ENCODE measurements at regions not wholly inside any gene's neighbourhood (a gene's known extent, or its start where the extent isn't known, plus 50 kb on each side); places are given as distances from the start of the nearest gene placed in this dataset.

GRCh38 chr2:152874955-152875354, 156.5 kb downstream of the ARL6IP6 start:
- no peak overlapping the region for H3K27ac ChIP-seq
- H3K4me1 ChIP-seq (ENCODE audit: low read depth, poor library complexity, severe bottlenecking) = no peaks in the 10 kb centered on the region
- no peaks in the 10 kb centered on the region for H4K20me1 ChIP-seq (ENCODE audit: insufficient read depth)
- no peaks in the 10 kb centered on the region for H3K27me3 ChIP-seq (ENCODE audit: insufficient read depth, low read depth)
- H3K79me2 ChIP-seq (ENCODE audit: insufficient read depth, low read depth) = no peaks in the 10 kb centered on the region
- TF ChIP-seq CTCF (conservative IDR thresholded peaks at IDR 0.05; ENCODE audit: low read depth, low read length) = no peak
- H3K4me3 ChIP-seq (IDR thresholded peaks at IDR 0.05; ENCODE audit: insufficient read depth, low read depth, low read length) = no peak overlapping the region
- no peak overlapping the region for H3K4me2 ChIP-seq
- H2AFZ ChIP-seq (ENCODE audit: low read depth) = no peak overlapping the region
- no peak overlapping the region for H3K9ac ChIP-seq
- no peaks in the 10 kb centered on the region for H3K36me3 ChIP-seq (ENCODE audit: insufficient read depth)

GRCh38 chr2:152870239-152870638, 151.8 kb downstream of the ARL6IP6 start:
- Histone ChIP-seq H3K36me3 (ENCODE audit: insufficient read depth) (no peaks in the 10 kb centered on the region), H3K9ac (no peak overlapping the region), H3K79me2 (ENCODE audit: insufficient read depth, low read depth) (no peaks in the 10 kb centered on the region), H3K4me2 (no peak overlapping the region), H4K20me1 (ENCODE audit: insufficient read depth) (no peaks in the 10 kb centered on the region), H3K27me3 (ENCODE audit: insufficient read depth, low read depth) (no peaks in the 10 kb centered on the region), H3K4me1 (ENCODE audit: low read depth, poor library complexity, severe bottlenecking) (no peaks in the 10 kb centered on the region), H3K4me3 (IDR thresholded peaks at IDR 0.05; ENCODE audit: insufficient read depth, low read depth, low read length) (no peak overlapping the region), H2AFZ (ENCODE audit: low read depth) (no peak overlapping the region), H3K27ac (no peak overlapping the region)
- TF ChIP-seq CTCF (conservative IDR thresholded peaks at IDR 0.05; ENCODE audit: low read depth, low read length) = no peak

- no peaks in the 10 kb centered on the region for H3K4me1 ChIP-seq (ENCODE audit: low read depth, poor library complexity, severe bottlenecking)
- no peaks in the 10 kb centered on the region for H3K27me3 ChIP-seq (ENCODE audit: insufficient read depth, low read depth)
- H3K27ac ChIP-seq = no peak overlapping the region
- H4K20me1 ChIP-seq (ENCODE audit: insufficient read depth) = no peaks in the 10 kb centered on the region
- no peak overlapping the region for H3K9ac ChIP-seq
- H3K36me3 ChIP-seq (ENCODE audit: insufficient read depth) = no peaks in the 10 kb centered on the region
- TF ChIP-seq CTCF (conservative IDR thresholded peaks at IDR 0.05; ENCODE audit: low read depth, low read length) = no peak
- H3K4me2 ChIP-seq = no peak overlapping the region
- H3K79me2 ChIP-seq (ENCODE audit: insufficient read depth, low read depth) = no peaks in the 10 kb centered on the region
- no peak overlapping the region for H3K4me3 ChIP-seq (IDR thresholded peaks at IDR 0.05; ENCODE audit: insufficient read depth, low read depth, low read length)
- no peak overlapping the region for H2AFZ ChIP-seq (ENCODE audit: low read depth)
These were observed 149.0 kb downstream of the ARL6IP6 start for GRCh38 chr2:152867397-152867796.

- H3K79me2 ChIP-seq (ENCODE audit: insufficient read depth, low read depth) = no peaks in the 10 kb centered on the region
- no peak overlapping the region for H3K9ac ChIP-seq
- no peaks in the 10 kb centered on the region for H3K27me3 ChIP-seq (ENCODE audit: insufficient read depth, low read depth)
- H3K4me1 ChIP-seq (ENCODE audit: low read depth, poor library complexity, severe bottlenecking) = no peaks in the 10 kb centered on the region
- TF ChIP-seq CTCF (conservative IDR thresholded peaks at IDR 0.05; ENCODE audit: low read depth, low read length) = no peak
- no peaks in the 10 kb centered on the region for H4K20me1 ChIP-seq (ENCODE audit: insufficient read depth)
- H3K36me3 ChIP-seq (ENCODE audit: insufficient read depth) = no peaks in the 10 kb centered on the region
- no peak overlapping the region for H3K4me2 ChIP-seq
- H3K27ac ChIP-seq = no peak overlapping the region
- no peak overlapping the region for H2AFZ ChIP-seq (ENCODE audit: low read depth)
- no peak overlapping the region for H3K4me3 ChIP-seq (IDR thresholded peaks at IDR 0.05; ENCODE audit: insufficient read depth, low read depth, low read length)
These were observed 146.3 kb downstream of the ARL6IP6 start for GRCh38 chr2:152864601-152865149.

All from KMS-11 (cell line).